Aorta (tissue), 5 donors: ENCODE measurements at regions not wholly inside any gene's neighbourhood (a gene's known extent, or its start where the extent isn't known, plus 50 kb on each side); places are given as distances from the start of the nearest gene placed in this dataset.
A peak's percentile ranks its signal among the peaks of the same experiment; 100 is the strongest.

Source experiments
- ATAC-seq: fragments of 200-7000 bp; cut with Tn5 transposase; one replicate; pipeline ENCODE4 v1.9.1; 2022; ENCODE audit warnings: moderate library complexity; ENCODE audit not compliant: low FRiP score
- DNase-seq, 2 donors: peaks; one replicate each; pipeline ENCODE4 v3.0.0-alpha.2; 2020
- H3K27ac ChIP-seq, 2 donors: one replicate each; pipeline ENCODE4 v1.5.1; 2013; ENCODE audit warnings: low read length in 2 of 2, mild to moderate bottlenecking in 2 of 2, moderate library complexity in 2 of 2, control low read depth in 1 of 2, inconsistent platforms in 1 of 2, low read depth in 1 of 2
- H3K27me3 ChIP-seq, 2 donors: one replicate each; pipeline ENCODE4 v1.6.1; 2013; ENCODE audit warnings: control low read depth in 1 of 2, low read length in 1 of 2, mild to moderate bottlenecking in 1 of 2, moderate library complexity in 1 of 2; ENCODE audit not compliant: insufficient read depth in 2 of 2, control insufficient read depth in 1 of 2
- H3K36me3 ChIP-seq, 2 donors: one replicate each; pipeline ENCODE4 v1.6.1; 2013; ENCODE audit warnings: control low read depth in 1 of 2, low read length in 1 of 2, mild to moderate bottlenecking in 1 of 2; ENCODE audit not compliant: insufficient read depth in 2 of 2, control insufficient read depth in 1 of 2
- H3K4me1 ChIP-seq, 2 donors: one replicate each; pipeline ENCODE4 v1.6.1; 2013; ENCODE audit warnings: low read length in 2 of 2, control low read depth in 1 of 2, mild to moderate bottlenecking in 1 of 2, moderate library complexity in 1 of 2; ENCODE audit not compliant: insufficient read depth in 2 of 2, control insufficient read depth in 1 of 2
- H3K4me3 ChIP-seq, 2 donors: one replicate each; pipeline ENCODE4 v1.5.1; 2013; ENCODE audit warnings: low read length in 2 of 2, control low read depth in 1 of 2, mild to moderate bottlenecking in 1 of 2
- H3K9me3 ChIP-seq: one replicate; pipeline ENCODE4 v1.6.1; 2013; ENCODE audit warnings: mild to moderate bottlenecking, low read length; ENCODE audit not compliant: control insufficient read depth
- WGBS, 2 donors: extraction: QIAGEN DNeasy Blood & Tissue Kit; methylation state at CpG; one replicate each; pipeline ENCODE4 v1.1.7; 2013; 5-methylcytosine and 5-hydroxymethylcytosine counted together
- intact Hi-C, 2 donors: fragments of 100-400 bp; cut with DNase I; formaldehyde crosslinking; loops; one replicate each; pipeline versions ENCODE4 v1.14.2 to v1.15.0; 2022
- donor health status: healthy with polysubstance abuse.
- donor health status: Bipolar disorder and iron deficiency.
- donor health status: DM: no; HTN: no; CAD: no.
- donor health status: DM: no; HTN: no; CAD: no.
- donor health status: DM: yes; HTN: yes; CAD: no.

GRCh38 chr7:18290223-18290622 is 205.3 kb upstream of the HDAC9 start:
- no peaks in the 10 kb centered on the region for H3K9me3 ChIP-seq
- ATAC-seq (no peak), DNase-seq (no peak)
- H3K27ac ChIP-seq: no peak overlapping the region
- H3K4me3 ChIP-seq: no peak overlapping the region
- H3K27me3 ChIP-seq: no peaks in the 10 kb centered on the region
- H3K4me1 ChIP-seq: no peaks in the 10 kb centered on the region
- no peaks in the 10 kb centered on the region for H3K36me3 ChIP-seq
- intact Hi-C loops: no loop called here
- WGBS, 2 donors: 63% methylated on average over 5 of the region's 5 CpGs

- intact Hi-C loops: no loop called here
- 91 to 97% methylated on average over 1 of the region's 1 CpG for WGBS, 2 donors
- no peak for DNase-seq
- Histone ChIP-seq H3K27me3 (no peaks in the 10 kb centered on the region), H3K4me3 (no peak overlapping the region), H3K9me3 (no peaks in the 10 kb centered on the region), H3K36me3 (no peaks in the 10 kb centered on the region), H3K27ac (no peak overlapping the region), H3K4me1 (no peaks in the 10 kb centered on the region)
- ATAC-seq: no peak
These were observed 204.7 kb upstream of the HDAC9 start for GRCh38 chr7:18290865-18291264.

GRCh38 chr7:18292584-18292983 is 203.0 kb upstream of the HDAC9 start:
- H3K27me3 ChIP-seq: no peaks in the 10 kb centered on the region
- DNase-seq (no peak), ATAC-seq (no peak)
- intact Hi-C loops: no loop called here
- H3K4me3 ChIP-seq: no peak overlapping the region
- no peaks in the 10 kb centered on the region for H3K9me3 ChIP-seq
- WGBS, 2 donors: 61 to 78% methylated on average over 2 of the region's 2 CpGs
- no peaks in the 10 kb centered on the region for H3K4me1 ChIP-seq
- H3K36me3 ChIP-seq: no peaks in the 10 kb centered on the region
- no peak overlapping the region for H3K27ac ChIP-seq

DNA sequence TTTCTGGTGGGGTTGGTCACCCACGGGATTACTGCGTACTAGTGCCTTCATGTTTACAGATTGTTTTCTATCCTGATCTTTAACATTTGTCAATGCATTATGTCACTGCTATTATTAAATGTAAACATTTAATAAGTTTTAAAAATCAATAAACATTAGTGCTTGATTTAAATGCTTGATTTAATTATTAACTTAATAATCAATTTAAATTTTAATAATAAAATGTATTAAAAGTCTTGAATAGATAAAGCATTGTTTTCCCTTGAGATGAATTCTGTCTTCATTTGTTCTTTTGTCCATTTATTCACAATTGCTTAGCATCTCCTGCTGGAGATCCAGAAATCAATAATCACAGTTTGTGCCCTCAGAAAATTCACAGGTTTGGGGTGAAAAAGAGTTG is 201.8 kb upstream of the HDAC9 start:
- DNase-seq: no peak
- no peak for ATAC-seq
- intact Hi-C loops: no loop called here
- H3K4me1 ChIP-seq: no peaks in the 10 kb centered on the region
- H3K36me3 ChIP-seq: no peaks in the 10 kb centered on the region
- WGBS, 2 donors: 98 to 99% methylated on average over 2 of the region's 2 CpGs
- no peaks in the 10 kb centered on the region for H3K27me3 ChIP-seq
- no peak overlapping the region for H3K27ac ChIP-seq
- no peak overlapping the region for H3K4me3 ChIP-seq
- H3K9me3 ChIP-seq: no peaks in the 10 kb centered on the region

- DNase-seq: peak in 1 of 2 donors; percentile 40
- H3K4me1 ChIP-seq: no peaks in the 10 kb centered on the region
- intact Hi-C loops: no loop called here
- no peaks in the 10 kb centered on the region for H3K9me3 ChIP-seq
- H3K36me3 ChIP-seq: no peaks in the 10 kb centered on the region
- H3K27ac ChIP-seq: no peak overlapping the region
- H3K4me3 ChIP-seq: no peak overlapping the region
- 85 to 88% methylated on average over 4 of the region's 4 CpGs for WGBS, 2 donors
- no peak for ATAC-seq
- no peaks in the 10 kb centered on the region for H3K27me3 ChIP-seq
These were observed 201.1 kb upstream of the HDAC9 start for GRCh38 chr7:18294411-18294810.

DNA sequence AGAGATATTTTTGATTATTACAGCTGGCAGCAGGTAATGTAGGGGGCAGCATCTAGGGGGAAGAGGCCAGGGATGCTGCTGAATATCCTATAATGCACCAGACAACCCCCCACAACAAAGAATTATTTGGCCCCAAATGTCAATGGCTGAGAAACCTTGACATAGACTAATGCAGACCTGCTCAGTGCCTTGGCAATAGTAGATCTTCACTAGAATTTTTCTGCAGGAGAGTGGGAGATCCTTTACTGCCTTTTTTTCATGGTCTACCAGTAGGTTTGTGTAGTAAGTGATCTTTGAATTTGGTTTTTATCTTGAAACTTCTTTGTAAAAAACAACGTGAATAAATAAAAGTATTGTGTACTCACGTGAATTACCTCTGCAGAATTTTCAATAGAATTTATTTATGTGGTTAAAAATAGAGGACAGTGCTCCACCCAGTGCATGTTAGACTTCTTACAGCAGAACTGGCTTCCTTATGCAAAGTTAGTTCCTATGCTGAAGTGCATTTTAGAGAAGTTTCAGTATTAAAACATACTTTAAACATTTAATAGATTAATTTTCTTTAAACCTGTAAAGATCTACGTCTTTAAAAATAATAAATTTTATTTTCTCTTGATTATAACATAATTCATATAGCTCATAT is 199.6 kb upstream of the HDAC9 start:
- Histone ChIP-seq H3K36me3 (no peaks in the 10 kb centered on the region), H3K27me3 (no peaks in the 10 kb centered on the region), H3K4me3 (no peak overlapping the region), H3K9me3 (no peaks in the 10 kb centered on the region), H3K4me1 (no peaks in the 10 kb centered on the region), H3K27ac (no peak overlapping the region)
- no peak for DNase-seq
- intact Hi-C loops: no loop called here
- WGBS, 2 donors: 78 to 85% methylated on average over 3 of the region's 3 CpGs
- no peak for ATAC-seq

GRCh38 chr7:18302097-18302496 is 193.5 kb upstream of the HDAC9 start:
- intact Hi-C loops: no loop called here
- no peak overlapping the region for H3K4me3 ChIP-seq
- ATAC-seq: no peak
- H3K36me3 ChIP-seq: no peaks in the 10 kb centered on the region
- no peaks in the 10 kb centered on the region for H3K27me3 ChIP-seq
- no peaks in the 10 kb centered on the region for H3K9me3 ChIP-seq
- H3K4me1 ChIP-seq: peaks cover 0 to 2% of the 10 kb centered on the region in 2 donors
- H3K27ac ChIP-seq: no peak overlapping the region
- DNase-seq: no peak
- WGBS, 2 donors: 88 to 89% methylated on average over 2 of the region's 2 CpGs

GRCh38 chr7:18305866-18306265 is 189.7 kb upstream of the HDAC9 start:
- peak overlapping the region in 1 of 2 donors; percentile 17 for H3K27ac ChIP-seq
- H3K4me1 ChIP-seq: peaks cover 0 to 2% of the 10 kb centered on the region in 2 donors
- H3K27me3 ChIP-seq: no peaks in the 10 kb centered on the region
- 3 to 8% methylated on average over 3 of the region's 3 CpGs for WGBS, 2 donors
- no peak overlapping the region for H3K4me3 ChIP-seq
- ATAC-seq (no peak), DNase-seq (no peak)
- H3K36me3 ChIP-seq: no peaks in the 10 kb centered on the region
- intact Hi-C loops: loop anchor here in 1 of 2 donors (5.0 kb wide), 1 partner anchor 219 kb away; no protein-coding TSS in a partner anchor
- no peaks in the 10 kb centered on the region for H3K9me3 ChIP-seq

DNA sequence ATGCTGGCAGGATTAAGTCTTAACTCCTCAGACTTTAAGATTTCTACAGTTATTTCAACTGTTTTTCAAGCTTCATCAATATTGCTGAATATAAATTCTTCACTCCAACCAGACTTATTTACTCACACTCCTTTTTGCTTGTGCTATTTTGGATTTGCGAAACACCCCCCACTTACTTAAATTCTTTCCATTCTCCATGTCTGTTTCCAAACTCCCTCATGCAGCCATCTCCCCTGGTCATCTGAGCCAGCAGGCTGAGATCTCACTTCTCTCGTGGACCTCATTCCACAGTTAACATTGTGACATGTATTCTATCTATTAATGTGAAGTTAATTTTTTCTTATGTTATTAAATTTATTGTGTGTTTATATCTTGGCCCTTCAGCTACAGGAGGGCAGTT is 188.9 kb upstream of the HDAC9 start:
- H3K9me3 ChIP-seq: no peaks in the 10 kb centered on the region
- ATAC-seq: no peak
- DNase-seq: no peak
- H3K27me3 ChIP-seq: no peaks in the 10 kb centered on the region
- intact Hi-C loops: loop anchor here in 1 of 2 donors (5.0 kb wide), 1 partner anchor 219 kb away; no protein-coding TSS in a partner anchor
- H3K27ac ChIP-seq: no peak overlapping the region
- H3K4me1 ChIP-seq: peaks cover 0 to 2% of the 10 kb centered on the region in 2 donors
- WGBS, 2 donors: 79 to 87% methylated on average over 2 of the region's 2 CpGs
- H3K36me3 ChIP-seq: no peaks in the 10 kb centered on the region
- no peak overlapping the region for H3K4me3 ChIP-seq
